K562 (cell line): ENCODE measurements at regions not wholly inside any gene's neighbourhood (a gene's known extent, or its start where the extent isn't known, plus 50 kb on each side); places are given as distances from the start of the nearest gene placed in this dataset.

ENCODE experiments used
- ATAC-seq: fragments of 200-7000 bp; cut with Tn5 transposase; 3 replicates; pipeline ENCODE4 v1.9.1; 2020; ENCODE audit warnings: moderate library complexity
- BruUV-seq: library from RNA; stranded (reverse); fragments of 400-500 nt; replicated peaks from 2 replicates; lab custom pipeline; 2021; lab: Mats Ljungman, UMichigan
- CTCF ChIA-PET: fragments of 300-600 bp; formaldehyde crosslinking; extraction: SDS; loops from one replicate; lab custom pipeline; 2021; ENCODE audit warnings: low intra/inter-chr PET ratio; lab: Yijun Ruan, JAX
- POLR2A ChIA-PET: fragments of 300-600, 350-650 bp; sonication (Branson Sonifier 250); formaldehyde crosslinking; extraction: SDS; loops from one replicate; lab custom pipeline; 2021; ENCODE audit warnings: antibody characterized with exemption, inconsistent platforms; lab: Yijun Ruan, JAX
- DNase-seq, 4 experiments: peaks; one replicate each; pipeline versions ENCODE4 v3.0.0 to v3.0.0-alpha.2; 2011 to 2018; ENCODE audit warnings: low spot score in 3 of 4, mixed read lengths in 3 of 4; ENCODE audit errors: extremely low read depth in 1 of 4
- FAIRE-seq: peaks from 2 replicates; lab custom pipeline; 2011; peaks lifted over from hg19 to GRCh38; lab: Jason Lieb, UNC
- H2AFZ ChIP-seq: 2 replicates; pipeline ENCODE4 v1.6.0; 2011; ENCODE audit warnings: low read depth, low read length, control low read depth, inconsistent platforms
- H3K27ac ChIP-seq: fragments of 200-600 bp; 3 replicates; pipeline ENCODE4 v1.8.0; 2011; ENCODE audit warnings: low read depth, mild to moderate bottlenecking, control low read depth, inconsistent platforms, low read length, moderate library complexity, mixed read lengths; ENCODE audit errors: extremely low read depth
- H3K27me3 ChIP-seq, 2 experiments: fragments of 300-600 bp in 1 of 2; 2 replicates in 1 of 2; 3 replicates in 1 of 2; pipeline versions ENCODE4 v1.6.0 to v1.8.0; 2011; ENCODE audit warnings: inconsistent platforms in 2 of 2, low read length in 2 of 2, mild to moderate bottlenecking in 1 of 2, mixed read lengths in 1 of 2, moderate library complexity in 1 of 2; ENCODE audit not compliant: control insufficient read depth in 2 of 2, insufficient read depth in 2 of 2
- H3K36me3 ChIP-seq: fragments of 300-600 bp; 3 replicates; pipeline ENCODE4 v1.8.0; 2011; ENCODE audit warnings: mild to moderate bottlenecking, low read length, inconsistent platforms; ENCODE audit not compliant: control insufficient read depth, insufficient read depth
- H3K4me1 ChIP-seq, 2 experiments: fragments of 200-600 bp in 1 of 2; replicated peaks in 1 of 2; 2 replicates in 1 of 2; 3 replicates in 1 of 2; pipeline versions ENCODE4 v1.5.1 to v1.8.0; 2011; ENCODE audit warnings: inconsistent platforms in 2 of 2, low read length in 2 of 2, mild to moderate bottlenecking in 1 of 2, mixed read lengths in 1 of 2, moderate library complexity in 1 of 2; ENCODE audit not compliant: control insufficient read depth in 2 of 2, insufficient read depth in 2 of 2
- H3K4me2 ChIP-seq: 2 replicates; pipeline ENCODE4 v1.6.1; 2011; ENCODE audit warnings: low read length, control low read depth, inconsistent platforms, mixed read lengths; ENCODE audit not compliant: insufficient read depth
- H3K4me3 ChIP-seq: fragments of 200-600 bp; sonication (generic), shearing (Covaris generic); 2 replicates; pipeline ENCODE4 v1.5.1; 2016; ENCODE audit warnings: control low read depth, inconsistent platforms
- H3K79me2 ChIP-seq: fragments of 200-600 bp; 3 replicates; pipeline ENCODE4 v1.8.0; 2011; ENCODE audit warnings: low read length, inconsistent platforms; ENCODE audit not compliant: control insufficient read depth, insufficient read depth
- H3K9ac ChIP-seq, 2 experiments: 2 replicates each; pipeline versions ENCODE4 v1.6.0 to v1.6.1; 2011; ENCODE audit warnings: low read depth in 2 of 2, low read length in 2 of 2, control low read depth in 1 of 2, inconsistent platforms in 1 of 2, mild to moderate bottlenecking in 1 of 2, mixed read lengths in 1 of 2; ENCODE audit not compliant: insufficient read depth in 1 of 2
- H3K9me1 ChIP-seq: one replicate; pipeline ENCODE4 v1.6.0; 2011; ENCODE audit warnings: inconsistent platforms, mild to moderate bottlenecking, low read length, moderate library complexity; ENCODE audit not compliant: control insufficient read depth, insufficient read depth
- H3K9me3 ChIP-seq: replicated peaks from 2 replicates; pipeline ENCODE4 v1.5.1; 2011; ENCODE audit warnings: low read depth, low read length, inconsistent platforms; ENCODE audit not compliant: control insufficient read depth, insufficient read depth
- H4K20me1 ChIP-seq: replicated peaks from 2 replicates; pipeline ENCODE4 v1.6.1; 2011; ENCODE audit warnings: low read length, inconsistent platforms, mixed read lengths; ENCODE audit not compliant: control insufficient read depth, insufficient read depth
- ETV5 ChIP-seq: sonication (generic); formaldehyde crosslinking; IDR thresholded peaks from 2 replicates; pipeline ENCODE4 v1.4.0; 2020; ENCODE audit warnings: low read depth, mild to moderate bottlenecking, missing genetic modification reagents
- ILF3 ChIP-seq: fragments of 450-650 bp; IDR thresholded peaks from 2 replicates; pipeline ENCODE4 v1.6.1; 2018; ENCODE audit warnings: antibody characterized with exemption, mild to moderate bottlenecking, moderate library complexity, borderline replicate concordance
- MBD1 ChIP-seq: fragments of 250-450 bp; sonication (Bioruptor Pico); IDR thresholded peaks from 2 replicates; pipeline ENCODE4 v1.8.0; 2022; ENCODE audit warnings: inconsistent platforms
- NR2C2 ChIP-seq, 2 experiments: fragments of 200-800 bp in 1 of 2; sonication (Bioruptor generic) in 1 of 2; sonication (generic) in 1 of 2; formaldehyde crosslinking in 1 of 2; IDR thresholded peaks; 2 replicates each; pipeline versions ENCODE4 v1.6.1 to v1.8.0; 2016 to 2022; ENCODE audit warnings: mild to moderate bottlenecking in 1 of 2, missing compliant biosample characterization in 1 of 2, missing genetic modification characterization in 1 of 2, missing genetic modification reagents in 1 of 2
- PRDM10 ChIP-seq: fragments of 450-650 bp; IDR thresholded peaks from 2 replicates; pipeline ENCODE4 v1.6.1; 2018; ENCODE audit not compliant: partially characterized antibody
- RERE ChIP-seq: sonication (generic); formaldehyde crosslinking; IDR thresholded peaks from 2 replicates; pipeline ENCODE4 v1.8.0; 2023; ENCODE audit warnings: missing genetic modification reagents, mild to moderate bottlenecking, borderline replicate concordance
- THAP7 ChIP-seq: fragments of 250-450 bp; sonication (Bioruptor Pico); IDR thresholded peaks from 2 replicates; pipeline ENCODE4 v1.5.0; 2021
- ZBTB2 ChIP-seq: fragments of 450-650 bp; IDR thresholded peaks from 2 replicates; pipeline ENCODE4 v1.6.1; 2016; ENCODE audit warnings: antibody characterized with exemption
- ZNF436 ChIP-seq: fragments of 250-450, 450-650 bp; sonication (Bioruptor Pico); formaldehyde crosslinking; IDR thresholded peaks from 2 replicates; pipeline ENCODE4 v1.7.0; 2020; ENCODE audit warnings: mild to moderate bottlenecking
- WGBS: fragments of 100-300 bp; shearing (Covaris generic); methylation state at CpG from one replicate; pipeline ENCODE4 v1.1.6; 2016; ENCODE audit warnings: low coverage, mixed read lengths; ENCODE audit not compliant: insufficient coverage; ENCODE audit errors: missing lambda C conversion rate; 5-methylcytosine and 5-hydroxymethylcytosine counted together
- in situ Hi-C: fragments of 300-500 bp; cut with MboI; formaldehyde crosslinking; loops from 4 replicates; pipeline ENCODE4 v1.15.0; 2018; ENCODE audit warnings: inconsistent platforms, mixed read lengths
- intact Hi-C: fragments of 100-400 bp; cut with micrococcal nuclease; formaldehyde crosslinking; loops from 2 replicates; pipeline ENCODE4 v1.14.2; 2022

GRCh38 chr4:14671146-14671545 is 331.1 kb upstream of the CPEB2 start:
- FAIRE-seq, result no peak
- intact Hi-C loops, result no loop called here
- no TSS peak for BruUV-seq
- WGBS, result 0% methylated on average over 2 of the region's 2 CpGs
- no peak overlapping the region for H2AFZ ChIP-seq
- no peak overlapping the region for H3K27ac ChIP-seq
- ChIA-PET POLR2A (no interaction called here), CTCF (no interaction called here)
- no peak overlapping the region for H3K9ac ChIP-seq
- no peaks in the 10 kb centered on the region for H4K20me1 ChIP-seq
- in situ Hi-C loops, result no loop called here
- H3K36me3 ChIP-seq, result no peaks in the 10 kb centered on the region
- H3K4me3 ChIP-seq, result no peak overlapping the region
- H3K27me3 ChIP-seq, result no peaks in the 10 kb centered on the region
- H3K9me3 ChIP-seq, result no peaks in the 10 kb centered on the region
- no peaks in the 10 kb centered on the region for H3K4me1 ChIP-seq
- H3K79me2 ChIP-seq, result no peaks in the 10 kb centered on the region
- no peaks in the 10 kb centered on the region for H3K9me1 ChIP-seq
- ATAC-seq, result no peak
- no peak overlapping the region for H3K4me2 ChIP-seq
- DNase-seq, result no peak
- TF ChIP-seq RERE (CRISPR knock-in tag) (no peak), ILF3 (no peak), ZNF436 (no peak), ZBTB2 (no peak), MBD1 (CRISPR knock-in tag) (no peak), THAP7 (CRISPR knock-in tag) (no peak), ETV5 (CRISPR knock-in tag) (no peak), NR2C2 (CRISPR knock-in tag; IDR thresholded peaks at IDR 0.05) (no peak), NR2C2 (tag; IDR thresholded peaks at IDR 0.05) (no peak), PRDM10 (no peak)
